ENCODE measurements at regions not wholly inside any gene's neighbourhood (a gene's known extent, or its start where the extent isn't known, plus 50 kb on each side); places are given as distances from the start of the nearest gene placed in this dataset.

DNA sequence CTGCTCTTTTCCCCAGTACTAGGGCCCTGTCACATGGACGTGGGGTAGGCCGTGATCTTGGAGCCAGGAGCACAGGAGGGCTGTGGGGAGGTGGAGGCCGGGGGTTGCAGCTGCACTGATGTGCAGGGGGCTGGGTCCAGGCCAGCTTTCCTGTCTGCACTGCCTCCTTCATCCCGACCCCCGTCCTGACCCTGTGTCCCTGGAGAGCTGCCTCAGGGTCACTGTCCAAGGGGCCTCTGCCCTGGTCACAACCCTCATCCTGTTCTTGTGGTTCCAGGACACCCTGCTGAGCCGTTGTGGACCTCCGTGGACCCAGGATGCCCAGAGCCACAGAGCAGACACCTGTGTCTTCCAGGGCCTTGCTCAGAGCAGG, 91.7 kb upstream of the ADRA2C start:
- no peak overlapping the region for H3K4me3 ChIP-seq (ENCODE audit: low read length)
- no peak for DNase-seq (ENCODE audit: low read depth, low spot score)

DNA sequence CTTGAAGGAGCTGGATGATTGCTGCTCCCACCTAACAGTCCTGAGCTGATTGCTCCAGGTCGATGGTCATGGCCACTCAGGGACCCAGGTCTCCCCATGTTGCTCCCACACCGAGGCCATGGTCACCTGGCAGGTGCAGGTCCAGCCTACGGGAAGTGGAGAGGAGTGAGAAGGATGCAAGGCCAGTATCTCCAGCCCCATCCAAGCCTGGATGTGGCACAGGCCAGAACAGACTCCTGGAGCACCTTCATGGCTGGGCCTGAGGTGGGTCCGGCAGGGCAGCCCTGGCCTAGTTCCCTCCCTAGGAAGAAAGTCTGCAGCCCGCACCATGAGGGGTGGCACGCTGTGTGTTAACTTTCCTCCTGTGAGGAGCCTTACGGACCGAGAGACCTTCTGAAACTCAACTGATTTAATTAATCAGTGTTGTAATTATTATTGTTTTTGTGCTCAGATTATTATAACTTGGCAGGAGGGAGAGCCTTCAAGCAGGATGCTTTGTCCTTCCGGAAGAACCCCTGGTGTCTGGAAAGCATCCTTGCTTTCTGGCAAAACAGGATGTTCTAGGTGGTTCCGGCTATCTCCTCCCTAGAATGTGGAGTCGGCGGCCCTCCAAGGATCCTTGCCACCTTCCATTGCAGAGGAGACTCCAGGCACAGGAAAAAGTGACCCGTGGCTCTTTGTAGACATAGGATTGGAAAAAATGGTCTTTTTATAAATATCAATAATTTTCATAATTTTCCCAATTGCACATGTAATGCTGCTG, 92.3 kb upstream of the ADRA2C start:
- DNase-seq (ENCODE audit: low read depth, low spot score), result no peak
- no peak overlapping the region for H3K4me3 ChIP-seq (ENCODE audit: low read length)

DNA sequence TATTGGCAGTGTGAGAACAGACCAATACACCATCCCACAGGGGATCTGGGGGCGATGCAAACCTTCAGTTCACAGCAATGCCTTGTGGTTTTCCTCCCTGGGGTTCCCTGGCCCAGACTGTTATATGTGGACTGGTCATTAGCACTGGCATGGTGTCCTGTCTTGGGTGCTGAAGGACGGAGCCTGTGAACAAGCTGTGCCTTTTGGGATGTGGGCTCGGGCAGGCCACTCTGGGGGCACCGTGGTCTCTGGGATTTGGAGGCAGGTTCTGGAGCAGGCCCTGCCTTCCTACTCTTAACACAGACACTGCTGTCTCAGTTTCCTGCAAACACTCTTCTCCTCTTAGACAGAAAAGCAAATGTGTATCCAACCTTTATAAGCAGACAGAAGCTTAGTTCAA, 93.0 kb upstream of the ADRA2C start:
- no peak for DNase-seq (ENCODE audit: low read depth, low spot score)
- no peak overlapping the region for H3K4me3 ChIP-seq (ENCODE audit: low read length)

DNA sequence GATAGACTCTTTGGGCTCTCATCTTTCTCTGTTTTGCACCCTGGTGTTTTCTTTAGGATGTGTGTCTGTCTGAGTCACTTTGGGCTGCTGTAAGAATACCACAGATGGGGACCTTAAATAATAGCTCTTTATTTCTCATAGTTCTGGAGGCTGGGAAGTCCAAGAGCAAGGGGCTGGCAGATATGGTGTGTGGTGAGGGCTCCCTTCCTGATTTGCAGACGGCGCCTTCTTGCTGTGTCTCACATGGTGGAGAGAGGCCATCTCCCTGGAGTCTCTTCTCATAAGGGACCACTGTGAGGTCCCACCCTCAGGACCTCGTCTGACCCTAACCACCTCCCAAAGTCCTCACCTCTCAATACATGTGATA, 93.7 kb upstream of the ADRA2C start:
- no peak overlapping the region for H3K4me3 ChIP-seq (ENCODE audit: low read length)
- DNase-seq (ENCODE audit: low read depth, low spot score), result no peak

DNA sequence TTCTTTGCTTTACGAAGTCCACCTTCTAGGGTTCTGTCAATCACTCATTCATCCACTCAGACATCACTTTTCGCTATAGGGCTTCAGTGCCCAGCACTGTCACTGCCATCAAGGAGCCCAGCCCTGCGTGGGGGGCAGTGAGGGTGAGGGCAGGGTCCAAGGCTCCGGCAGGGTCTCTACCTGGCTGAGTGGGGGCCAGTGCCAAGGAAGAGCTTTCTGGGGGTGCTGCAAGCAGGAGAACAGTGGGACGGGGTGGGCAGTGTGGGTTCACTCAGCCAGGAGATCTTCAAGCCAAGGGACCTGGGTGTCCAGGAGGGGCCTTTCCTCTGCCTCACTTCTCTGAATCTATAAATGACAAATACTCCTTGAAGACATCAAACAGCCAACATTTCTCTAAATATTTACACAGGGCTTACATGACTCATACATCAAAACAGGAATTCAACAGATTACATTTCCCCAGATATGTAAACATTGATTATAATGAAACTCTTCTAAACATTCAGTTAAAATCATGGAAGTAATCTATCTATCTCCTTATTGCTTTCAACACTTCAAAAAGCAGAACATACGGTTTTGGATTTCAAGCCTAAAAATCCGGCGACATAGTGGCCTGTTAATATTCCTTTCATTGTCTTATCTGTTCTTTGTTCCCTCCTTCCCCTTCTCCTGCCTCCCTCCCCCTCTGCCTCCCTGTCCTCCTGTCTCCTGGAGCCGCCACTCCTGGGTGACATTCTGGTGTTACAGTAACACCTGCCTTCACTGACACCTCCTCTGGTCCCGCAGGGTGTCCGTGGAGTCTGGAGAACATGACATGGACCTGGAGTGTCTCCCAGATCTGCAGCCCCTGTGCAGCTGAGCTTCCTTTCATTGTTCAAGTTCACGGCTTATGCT, 94.4 kb upstream of the ADRA2C start:
- DNase-seq (ENCODE audit: low read depth, low spot score), result no peak
- H3K4me3 ChIP-seq (ENCODE audit: low read length), result no peak overlapping the region

DNA sequence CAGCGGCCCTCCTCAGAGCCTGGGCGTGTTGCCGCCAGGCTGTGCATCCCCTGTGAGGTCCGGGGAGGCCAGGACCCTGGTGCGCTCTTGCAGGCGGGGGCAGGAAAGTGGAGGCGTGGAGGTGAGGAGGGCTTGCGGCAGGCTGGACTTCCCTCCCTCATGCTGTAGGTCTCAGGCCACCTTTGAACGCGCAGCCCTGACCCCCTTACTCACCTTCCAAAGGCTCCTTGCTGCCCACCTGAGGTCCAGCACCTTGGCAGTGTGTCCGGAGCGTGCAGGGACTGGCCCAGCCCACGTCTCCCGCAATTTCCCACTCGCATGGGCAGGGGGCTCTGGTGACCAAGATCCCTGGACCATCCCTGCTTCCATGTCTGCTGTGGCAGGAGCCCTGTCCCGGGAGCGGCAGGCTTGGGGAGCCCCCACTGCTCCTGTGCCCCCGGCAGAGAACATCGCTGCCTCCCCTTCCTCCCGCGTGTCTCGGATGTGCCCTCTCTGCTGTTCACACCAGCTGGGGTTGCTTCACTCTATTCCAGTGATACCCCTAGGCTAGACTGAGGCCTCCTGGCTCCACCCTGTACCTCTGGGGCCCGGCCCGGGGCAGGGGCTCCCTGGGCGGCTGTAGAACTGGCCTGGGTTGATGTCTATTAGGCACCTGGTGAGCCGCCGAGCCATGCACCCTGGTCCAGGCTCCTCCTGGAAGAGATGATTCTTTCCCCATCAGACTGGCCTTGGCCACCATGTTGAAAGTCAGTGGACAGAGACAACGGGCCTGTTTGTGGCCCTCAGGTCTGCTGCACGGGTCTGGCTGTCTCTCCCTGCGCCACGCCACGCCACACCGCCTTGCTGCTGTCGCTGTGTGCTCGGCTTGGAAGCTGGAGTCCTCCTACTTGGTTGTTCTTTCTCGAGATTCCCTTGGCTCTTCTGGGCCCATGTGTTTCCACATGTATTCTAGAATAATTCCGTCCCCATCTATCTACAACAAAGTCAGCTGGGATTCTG, 95.4 kb upstream of the ADRA2C start:
- no peak overlapping the region for H3K4me3 ChIP-seq (ENCODE audit: low read length)
- no peak for DNase-seq (ENCODE audit: low read depth, low spot score)

DNA sequence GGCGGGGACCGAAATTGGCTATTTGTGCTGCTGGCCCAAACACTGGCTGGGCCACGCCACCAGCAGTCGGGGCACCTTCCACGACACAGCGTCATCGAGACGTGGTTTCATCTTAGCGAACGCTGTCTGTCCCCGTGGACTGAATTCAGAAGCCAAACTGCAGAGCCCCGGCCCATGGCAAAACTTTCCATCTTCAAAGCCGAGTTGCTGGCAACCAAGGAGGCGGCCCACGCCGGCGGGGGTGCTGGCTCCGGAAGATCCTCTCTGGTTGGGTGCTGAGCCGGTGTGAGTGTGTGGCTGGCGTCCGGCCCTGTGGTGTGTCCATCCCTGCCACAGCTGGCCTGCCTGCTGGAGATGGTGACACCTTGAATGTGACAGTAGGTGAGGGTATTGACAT, 96.6 kb upstream of the ADRA2C start:
- DNase-seq (ENCODE audit: low read depth, low spot score), result no peak
- no peak overlapping the region for H3K4me3 ChIP-seq (ENCODE audit: low read length)

DNA sequence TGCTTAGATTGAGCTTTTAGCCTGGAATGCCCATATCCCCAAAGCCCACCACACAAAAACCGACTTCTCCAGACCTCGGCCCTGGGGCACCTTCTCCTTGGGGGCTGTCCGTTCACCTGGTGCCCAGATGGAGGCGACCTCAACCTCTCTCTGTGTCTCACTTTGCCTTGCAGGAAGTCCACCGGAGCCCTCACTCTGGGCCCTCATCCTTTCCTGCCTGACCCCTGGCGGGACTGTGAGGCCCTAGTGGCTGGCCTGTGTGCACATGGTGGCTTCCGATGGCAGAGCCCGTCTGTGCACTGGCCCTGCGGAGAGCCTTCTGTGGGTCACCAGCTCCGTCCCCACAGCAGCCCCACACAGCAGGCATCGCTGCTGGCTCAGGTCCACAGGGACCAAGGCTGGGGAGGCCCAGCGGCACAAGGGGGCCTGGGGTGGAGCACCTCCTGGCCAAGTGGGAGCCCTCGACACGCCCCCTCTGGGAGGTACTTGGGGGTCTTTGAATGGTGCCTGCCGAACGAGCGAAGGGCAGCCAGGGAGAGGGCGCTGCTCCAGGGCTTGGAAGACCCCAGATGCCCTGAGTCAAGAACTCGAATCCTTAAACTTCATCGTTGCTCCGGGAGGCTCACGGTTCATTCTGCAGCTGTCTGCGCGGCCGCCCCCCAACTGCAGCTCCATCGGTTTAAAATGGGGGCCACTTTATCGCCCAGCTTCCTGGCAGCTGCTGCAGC, 97.2 kb upstream of the ADRA2C start:
- DNase-seq (ENCODE audit: low read depth, low spot score), result no peak
- H3K4me3 ChIP-seq (ENCODE audit: low read length), result no peak overlapping the region

DNA sequence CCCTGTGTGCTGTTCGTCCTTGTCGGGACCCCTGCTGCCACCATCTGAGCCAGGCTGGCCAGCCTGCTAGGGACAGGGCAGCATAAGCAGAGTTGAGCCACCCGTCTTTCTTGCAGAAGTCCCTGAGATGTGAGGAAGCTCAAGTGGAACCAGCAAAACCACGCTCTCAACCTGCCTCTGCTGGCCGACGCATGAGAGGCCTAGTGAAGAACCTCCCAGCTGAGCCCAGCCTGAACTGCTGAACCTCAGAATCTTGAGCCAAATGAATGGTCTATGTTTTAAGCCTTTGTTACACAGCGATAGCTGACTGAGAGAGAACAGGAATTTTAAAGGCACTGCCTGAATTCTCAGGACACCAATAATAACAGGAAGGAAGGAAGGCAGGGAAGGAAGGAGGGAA, 98.9 kb upstream of the ADRA2C start:
- no peak for DNase-seq (ENCODE audit: low read depth, low spot score)
- H3K4me3 ChIP-seq (ENCODE audit: low read length), result no peak overlapping the region

DNA sequence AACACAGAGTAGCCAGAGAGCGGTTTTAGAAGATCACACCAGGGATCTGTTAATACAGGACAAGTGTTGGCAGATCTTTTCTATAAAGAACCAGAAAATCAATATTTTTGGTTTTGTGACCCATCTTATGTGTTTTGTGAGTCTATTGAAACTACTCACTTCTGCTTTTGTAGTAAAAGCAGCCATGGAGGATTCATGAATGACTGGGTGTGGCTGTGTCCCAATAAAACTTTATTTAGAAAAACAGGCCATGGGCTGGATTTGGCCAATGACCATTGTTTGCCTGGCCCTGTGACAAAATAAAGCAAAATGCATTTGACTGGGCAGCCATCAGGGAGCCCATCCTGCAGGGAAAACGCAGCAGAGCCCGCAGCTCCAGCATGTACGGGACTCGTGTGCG, 99.9 kb upstream of the ADRA2C start:
- no peak for DNase-seq (ENCODE audit: low read depth, low spot score)
- no peak overlapping the region for H3K4me3 ChIP-seq (ENCODE audit: low read length)

DNA sequence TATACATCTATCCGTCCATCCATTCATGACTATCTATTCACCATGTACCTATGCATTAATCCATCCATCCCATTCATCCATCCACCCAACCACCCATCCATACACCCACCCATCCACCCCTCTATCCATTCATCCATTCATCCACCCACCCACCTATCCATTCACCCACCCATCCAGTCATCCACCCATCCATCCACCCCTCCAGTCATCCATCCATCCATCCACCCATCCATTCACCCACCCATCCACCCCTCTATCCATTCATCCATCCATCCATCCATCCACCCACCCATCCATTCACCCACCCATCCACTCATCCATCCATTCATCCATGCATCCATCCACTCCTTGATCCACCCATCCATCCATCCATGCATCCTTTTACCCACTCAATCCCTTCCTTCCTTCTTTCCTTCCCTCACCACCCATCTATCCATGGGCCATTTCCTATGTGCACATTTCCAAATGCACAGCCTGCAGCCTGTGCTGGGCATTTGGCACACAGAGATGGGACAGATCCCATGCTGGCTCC, 100.8 kb upstream of the ADRA2C start:
- H3K4me3 ChIP-seq (ENCODE audit: low read length), result no peak overlapping the region

DNA sequence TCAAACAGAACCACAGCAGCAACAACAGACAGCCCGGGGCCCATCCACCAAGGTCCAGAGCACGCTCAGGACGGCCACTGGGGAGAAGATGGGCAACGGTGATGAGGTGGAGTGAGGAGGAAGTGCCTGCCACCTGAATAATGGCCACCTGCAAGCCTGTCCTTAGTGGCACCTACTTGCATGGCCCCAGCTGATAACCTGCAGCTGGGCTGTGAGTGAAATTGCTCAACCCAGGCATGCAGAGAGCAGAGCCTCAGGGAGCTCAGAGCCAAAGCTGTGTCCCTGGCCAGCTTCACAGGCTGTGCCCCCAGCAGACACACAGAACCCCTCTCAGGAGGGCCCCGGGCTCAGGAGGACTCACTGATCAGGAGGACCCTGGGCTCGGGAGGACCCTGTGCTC, 102.4 kb upstream of the ADRA2C start:
- H3K4me3 ChIP-seq (ENCODE audit: low read length), result no peak overlapping the region
- DNase-seq (ENCODE audit: low read depth, low spot score), result no peak

More for the DNA sequence above, 100.8 kb upstream of the ADRA2C start:
- DNase-seq (ENCODE audit: low read depth, low spot score), result no peak

DNA sequence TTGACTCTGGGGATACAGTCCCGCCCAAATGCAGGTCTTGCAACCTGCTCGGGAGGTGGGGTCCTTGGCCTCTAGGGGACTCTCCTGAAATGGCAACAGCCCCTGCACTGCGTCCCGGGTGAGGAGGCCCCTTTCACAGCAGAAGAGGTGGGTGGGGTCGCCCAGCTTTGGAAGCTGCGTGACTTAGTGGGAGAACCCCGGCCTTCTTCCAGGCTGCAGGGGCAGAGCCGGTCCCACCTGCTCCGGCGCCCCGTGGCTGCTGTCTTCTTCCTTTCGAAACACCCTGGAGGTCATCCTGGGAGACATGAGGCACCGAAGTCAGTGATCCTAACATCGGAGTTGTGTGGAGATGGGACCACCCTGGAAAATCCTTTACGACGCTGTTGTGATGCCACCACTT, 103.7 kb upstream of the ADRA2C start:
- DNase-seq (ENCODE audit: low read depth, low spot score), result no peak
- no peak overlapping the region for H3K4me3 ChIP-seq (ENCODE audit: low read length)

DNA sequence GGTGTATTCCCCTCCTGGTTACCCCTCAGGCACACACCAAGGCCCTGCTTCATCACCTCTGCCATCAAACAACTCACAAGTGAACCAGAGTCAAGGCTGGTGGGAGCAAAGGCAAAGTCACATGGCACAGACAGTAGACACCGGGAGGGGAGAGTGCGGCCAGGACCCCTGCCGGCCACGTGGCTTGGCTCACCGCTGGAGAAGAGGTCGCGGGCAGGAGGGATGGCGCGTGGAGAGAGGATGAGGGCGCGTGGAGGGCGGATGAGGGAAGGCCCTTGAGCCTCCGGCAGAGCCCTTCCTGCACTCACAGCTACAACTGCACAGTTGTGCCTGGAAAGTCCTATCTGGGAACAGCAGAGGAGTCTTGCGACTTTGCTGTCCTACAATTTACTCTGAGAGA, 104.2 kb upstream of the ADRA2C start:
- no peak for DNase-seq (ENCODE audit: low read depth, low spot score)
- H3K4me3 ChIP-seq (ENCODE audit: low read length), result no peak overlapping the region

DNA sequence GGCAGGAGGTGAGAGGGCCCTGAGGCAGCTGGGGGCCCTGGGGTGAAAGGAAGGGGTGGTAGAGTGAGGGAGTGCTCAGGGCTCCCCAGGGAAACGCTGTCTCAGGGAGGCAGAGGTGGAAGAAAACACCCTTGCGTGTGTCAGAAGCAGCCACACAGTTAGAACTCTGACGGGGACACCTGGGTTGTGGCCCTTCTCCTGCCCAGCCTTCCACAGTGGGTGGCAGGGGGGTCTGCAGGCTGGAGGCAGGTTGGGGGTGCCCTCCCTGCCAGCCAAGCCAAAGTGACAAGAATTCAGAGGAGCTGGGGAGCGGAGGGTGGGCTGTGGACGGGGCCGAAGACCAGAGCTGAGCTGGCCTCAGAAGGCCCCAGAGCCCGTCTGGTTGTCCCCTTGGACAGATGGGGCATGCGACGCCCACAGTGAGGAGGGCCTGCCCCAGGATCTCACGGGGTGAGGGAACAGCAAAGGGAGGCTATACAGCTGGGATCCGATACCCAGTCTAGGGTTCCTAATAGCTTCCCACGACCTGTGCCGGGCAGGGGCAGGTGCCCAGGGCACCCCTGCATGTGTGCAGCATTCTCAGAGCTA, 105.2 kb upstream of the ADRA2C start:
- DNase-seq (ENCODE audit: low read depth, low spot score), result no peak
- no peak overlapping the region for H3K4me3 ChIP-seq (ENCODE audit: low read length)

DNA sequence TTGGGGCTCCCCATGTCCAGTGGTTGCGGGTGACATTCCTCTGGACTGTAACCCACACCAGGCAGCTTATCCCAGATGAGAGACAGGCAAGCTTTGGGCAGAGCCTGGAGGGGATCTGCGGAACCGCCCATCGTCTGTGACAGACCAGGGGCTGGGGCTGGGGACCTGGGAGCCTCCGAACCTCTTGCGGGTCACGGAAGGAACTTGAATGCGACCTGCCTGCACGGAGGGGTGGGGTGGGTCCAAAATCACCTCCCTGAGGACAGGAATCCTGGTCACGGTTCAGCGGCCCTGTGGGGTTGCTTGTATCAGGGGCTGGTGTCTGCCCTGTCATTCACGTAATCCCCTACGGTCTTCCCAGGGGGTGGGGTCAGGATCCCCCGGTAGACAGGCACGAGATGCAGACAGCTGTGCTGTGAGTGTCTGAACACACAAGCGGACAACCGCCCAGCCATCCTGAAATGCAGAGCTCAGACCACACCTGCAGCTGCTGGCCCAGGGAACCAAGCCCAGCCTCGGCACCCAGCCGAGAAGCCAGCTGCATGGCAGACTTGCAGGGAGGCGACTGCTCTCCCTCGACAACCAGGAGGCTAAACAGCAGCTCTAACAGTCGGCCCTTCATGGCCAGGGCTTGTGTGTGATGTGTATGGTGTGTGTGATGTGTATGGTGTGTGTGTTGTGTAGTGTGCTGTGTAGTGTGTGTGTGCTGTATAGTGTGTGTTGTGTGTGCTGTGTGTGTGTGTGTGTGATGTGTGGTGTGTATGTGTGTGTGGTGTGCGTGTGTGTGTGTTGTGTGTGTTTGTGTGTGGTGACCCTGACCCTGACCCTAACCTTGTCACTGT, 105.9 kb upstream of the ADRA2C start:
- no peak overlapping the region for H3K4me3 ChIP-seq (ENCODE audit: low read length)
- no peak for DNase-seq (ENCODE audit: low read depth, low spot score)

DNA sequence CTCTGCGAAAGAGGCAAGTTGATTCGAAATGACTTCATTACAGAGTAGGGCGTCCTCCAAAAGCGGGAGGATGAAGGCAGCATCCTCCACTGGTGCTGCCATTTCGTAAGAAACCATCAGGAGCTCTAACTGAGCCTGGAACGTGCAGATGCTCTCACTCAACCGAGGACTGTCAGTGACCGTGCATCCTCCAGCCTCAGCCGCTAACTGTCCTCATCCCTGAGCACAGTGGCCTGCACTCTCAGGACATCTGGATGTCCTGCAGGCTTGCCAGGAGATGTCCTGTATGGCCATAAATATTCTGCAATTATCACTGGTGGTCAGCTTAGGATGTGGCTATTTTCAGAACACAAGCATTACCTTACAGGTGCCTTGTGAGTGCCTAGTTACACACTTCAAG, 107.1 kb upstream of the ADRA2C start:
- DNase-seq (ENCODE audit: low read depth, low spot score), result no peak
- H3K4me3 ChIP-seq (ENCODE audit: low read length), result no peak overlapping the region

DNA sequence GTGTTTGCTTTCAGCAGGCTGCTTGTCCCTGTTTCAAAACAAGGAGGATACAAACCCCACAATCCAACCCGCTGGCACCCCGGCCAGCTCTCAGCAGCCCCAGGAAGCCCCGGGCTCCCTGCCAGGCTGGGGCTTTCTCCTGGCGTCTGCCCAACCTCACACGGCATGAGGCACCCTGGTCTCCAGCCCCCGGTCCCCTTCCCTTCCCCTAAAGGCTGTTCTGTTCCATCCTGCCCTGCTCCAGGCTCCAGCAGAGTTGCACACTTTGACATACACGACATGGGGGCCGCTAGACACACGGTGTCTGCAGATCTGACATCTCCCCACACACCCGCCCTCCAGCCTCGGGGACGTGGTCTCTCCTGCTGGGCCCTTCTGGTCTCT, 107.7 kb upstream of the ADRA2C start:
- no peak overlapping the region for H3K4me3 ChIP-seq (ENCODE audit: low read length)
- no peak for DNase-seq (ENCODE audit: low read depth, low spot score)
